ENCODE measurements at regions not wholly inside any gene's neighbourhood (a gene's known extent, or its start where the extent isn't known, plus 50 kb on each side); places are given as distances from the start of the nearest gene placed in this dataset.

DNA sequence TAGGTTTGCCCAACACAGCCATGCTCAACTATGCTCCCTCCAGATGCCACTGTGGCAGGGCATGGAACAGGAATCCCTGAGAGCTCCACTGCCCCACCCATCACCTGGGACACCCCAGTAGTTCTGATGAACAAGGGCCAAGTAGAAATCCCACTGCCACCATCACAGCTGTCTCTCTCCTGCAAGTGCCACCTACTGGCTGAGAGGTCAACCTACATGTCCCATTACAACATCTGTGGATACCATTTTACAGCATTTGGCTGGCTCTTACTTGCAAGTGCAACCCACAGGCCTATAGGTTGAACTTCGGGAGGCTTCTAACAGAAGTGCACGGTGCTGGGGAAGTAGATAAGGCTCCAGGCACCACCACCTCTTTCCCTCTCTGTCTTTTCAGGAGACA is 142.5 kb downstream of the CXXC4 start:
- TF ChIP-seq CTCF (IDR thresholded peaks at IDR 0.05; ENCODE audit: low read length) (peak; percentile 34), EZH2 (optimal IDR thresholded peaks at IDR 0.05; ENCODE audit: low read depth, low read length) (no peak)

Data from MM.1S (cell line).